ENCODE measurements at regions not wholly inside any gene's neighbourhood (a gene's known extent, or its start where the extent isn't known, plus 50 kb on each side); places are given as distances from the start of the nearest gene placed in this dataset.

DNA sequence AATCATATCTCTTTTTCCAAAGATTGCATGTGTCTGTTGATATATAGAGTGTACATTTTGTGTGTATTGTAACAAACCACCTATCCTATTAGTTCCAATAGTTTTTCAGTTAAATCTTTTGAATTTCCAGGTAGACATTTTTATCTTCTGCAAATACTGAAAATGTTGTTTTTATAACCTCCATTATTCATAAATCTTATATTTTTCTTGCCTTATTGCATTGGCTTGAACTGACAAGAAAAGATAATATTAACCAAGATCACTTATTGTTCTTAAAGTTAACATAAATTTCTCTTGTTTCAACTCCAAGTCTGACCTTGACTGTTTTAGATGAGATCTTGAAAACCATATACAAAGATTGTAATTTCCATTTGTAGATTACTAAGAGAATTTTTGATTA is 251.6 kb downstream of the IRX2 start:
- no peak for DNase-seq
- no peaks in the 10 kb centered on the region for H3K27me3 ChIP-seq
- intact Hi-C loops (cut with DNase I; ENCODE audit: low total_unique reads), result no loop called here
- no peak overlapping the region for H3K4me3 ChIP-seq
- H3K4me1 ChIP-seq, result no peaks in the 10 kb centered on the region
- no peak overlapping the region for H3K27ac ChIP-seq
- peaks cover 0 to 6% (median 0%) of the 10 kb centered on the region in 3 donors for H3K9me3 ChIP-seq
- TF ChIP-seq, protein P1, sequence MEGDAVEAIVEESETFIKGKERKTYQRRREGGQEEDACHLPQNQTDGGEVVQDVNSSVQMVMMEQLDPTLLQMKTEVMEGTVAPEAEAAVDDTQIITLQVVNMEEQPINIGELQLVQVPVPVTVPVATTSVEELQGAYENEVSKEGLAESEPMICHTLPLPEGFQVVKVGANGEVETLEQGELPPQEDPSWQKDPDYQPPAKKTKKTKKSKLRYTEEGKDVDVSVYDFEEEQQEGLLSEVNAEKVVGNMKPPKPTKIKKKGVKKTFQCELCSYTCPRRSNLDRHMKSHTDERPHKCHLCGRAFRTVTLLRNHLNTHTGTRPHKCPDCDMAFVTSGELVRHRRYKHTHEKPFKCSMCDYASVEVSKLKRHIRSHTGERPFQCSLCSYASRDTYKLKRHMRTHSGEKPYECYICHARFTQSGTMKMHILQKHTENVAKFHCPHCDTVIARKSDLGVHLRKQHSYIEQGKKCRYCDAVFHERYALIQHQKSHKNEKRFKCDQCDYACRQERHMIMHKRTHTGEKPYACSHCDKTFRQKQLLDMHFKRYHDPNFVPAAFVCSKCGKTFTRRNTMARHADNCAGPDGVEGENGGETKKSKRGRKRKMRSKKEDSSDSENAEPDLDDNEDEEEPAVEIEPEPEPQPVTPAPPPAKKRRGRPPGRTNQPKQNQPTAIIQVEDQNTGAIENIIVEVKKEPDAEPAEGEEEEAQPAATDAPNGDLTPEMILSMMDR (IDR thresholded peaks at IDR 0.05), result no peak
- no peaks in the 10 kb centered on the region for H3K36me3 ChIP-seq

DNA sequence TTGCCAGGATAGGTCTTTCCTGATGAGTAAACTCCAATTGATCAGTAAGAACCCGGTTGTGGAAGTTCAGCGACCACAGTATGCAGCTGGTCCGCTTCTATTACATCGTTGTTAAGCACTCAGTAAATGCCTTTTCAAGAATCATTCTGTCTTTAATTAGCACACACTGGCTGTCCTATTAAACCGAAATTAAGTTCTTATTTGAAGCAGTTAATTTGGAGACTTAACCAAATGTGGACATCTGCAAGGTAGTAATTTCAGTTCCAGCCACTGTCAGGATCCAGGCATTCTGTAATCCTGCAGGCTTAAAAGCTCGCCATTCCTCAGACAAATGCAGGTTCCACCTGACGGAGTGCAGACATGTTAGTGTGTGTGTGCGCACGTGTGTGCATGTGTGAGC is 254.6 kb downstream of the IRX2 start:
- no peaks in the 10 kb centered on the region for H3K36me3 ChIP-seq
- H3K4me3 ChIP-seq, result no peak overlapping the region
- no peak overlapping the region for H3K27ac ChIP-seq
- TF ChIP-seq, protein P1 (IDR thresholded peaks at IDR 0.05), result no peak
- no peaks in the 10 kb centered on the region for H3K9me3 ChIP-seq
- H3K27me3 ChIP-seq, result no peaks in the 10 kb centered on the region
- no peak for DNase-seq
- intact Hi-C loops (cut with DNase I; ENCODE audit: low total_unique reads), result no loop called here
- no peaks in the 10 kb centered on the region for H3K4me1 ChIP-seq

DNA sequence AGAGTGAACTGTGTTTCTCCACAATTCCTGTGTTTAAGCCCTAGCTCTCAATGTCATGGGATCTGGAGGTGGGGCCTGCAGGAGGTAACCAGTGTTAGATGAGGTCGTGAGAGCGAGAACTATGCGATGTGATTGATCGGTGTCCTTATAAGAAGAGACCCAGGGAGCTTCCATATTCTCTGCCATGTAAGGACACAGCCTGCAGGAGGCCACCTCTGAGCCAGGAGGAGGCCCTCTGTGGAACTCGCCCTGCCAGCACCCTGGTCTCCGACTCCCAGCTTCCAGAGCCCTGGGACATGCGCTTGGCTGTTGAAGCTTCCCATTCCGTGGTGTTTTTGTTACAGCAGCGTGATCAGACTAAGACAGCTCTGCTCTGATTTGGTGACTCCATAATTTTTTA is 255.4 kb downstream of the IRX2 start:
- TF ChIP-seq, protein P1 (IDR thresholded peaks at IDR 0.05), result no peak
- Histone ChIP-seq H3K9me3 (no peaks in the 10 kb centered on the region), H3K4me1 (no peaks in the 10 kb centered on the region), H3K36me3 (no peaks in the 10 kb centered on the region), H3K4me3 (no peak overlapping the region), H3K27ac (no peak overlapping the region), H3K27me3 (no peaks in the 10 kb centered on the region)
- intact Hi-C loops (cut with DNase I; ENCODE audit: low total_unique reads), result no loop called here
- DNase-seq, result no peak

DNA sequence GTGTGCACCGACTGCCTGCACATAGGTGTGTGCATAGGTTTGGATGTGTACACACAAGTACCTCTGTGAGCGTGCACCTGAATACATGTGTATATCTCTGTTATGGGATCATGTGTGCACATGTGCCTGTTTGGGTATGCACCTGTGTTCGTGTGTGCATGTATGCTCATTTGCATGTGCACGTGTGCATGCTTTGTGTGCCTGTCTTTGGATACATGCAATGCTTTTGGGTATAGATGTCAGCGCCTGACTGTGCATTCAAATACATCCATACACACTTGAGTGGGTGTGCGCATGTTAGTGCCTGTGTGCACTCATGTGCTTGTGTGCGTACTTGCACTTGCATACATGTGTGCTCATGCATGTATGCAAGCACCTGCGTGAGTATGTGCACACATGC is 258.1 kb downstream of the IRX2 start:
- DNase-seq, result no peak
- Histone ChIP-seq H3K36me3 (no peaks in the 10 kb centered on the region), H3K27me3 (no peaks in the 10 kb centered on the region), H3K4me3 (no peak overlapping the region), H3K9me3 (no peaks in the 10 kb centered on the region), H3K27ac (no peak overlapping the region), H3K4me1 (no peaks in the 10 kb centered on the region)
- intact Hi-C loops (cut with DNase I; ENCODE audit: low total_unique reads), result no loop called here
- TF ChIP-seq, protein P1 (IDR thresholded peaks at IDR 0.05), result no peak

DNA sequence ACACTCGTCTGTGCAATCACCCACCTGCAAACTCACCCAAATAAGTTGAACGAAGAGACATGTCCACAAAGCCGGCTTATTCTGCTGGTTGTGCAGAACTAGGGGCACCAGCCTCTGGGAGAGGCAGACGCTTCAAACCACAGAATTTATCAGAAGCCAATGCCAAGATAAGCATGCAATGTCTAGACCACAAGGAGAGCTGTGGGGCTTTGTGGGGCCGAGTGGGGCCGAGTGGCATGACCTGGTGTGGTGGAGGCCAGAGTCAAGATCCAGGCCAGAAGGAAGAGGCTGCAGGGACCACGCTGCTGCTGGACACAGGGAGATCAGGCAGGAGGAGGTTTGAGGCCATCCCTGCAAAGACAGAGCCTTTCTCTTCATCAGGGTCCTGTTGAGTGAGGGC is 259.0 kb downstream of the IRX2 start:
- DNase-seq, result no peak
- intact Hi-C loops (cut with DNase I; ENCODE audit: low total_unique reads), result no loop called here
- Histone ChIP-seq H3K27ac (no peak overlapping the region), H3K27me3 (no peaks in the 10 kb centered on the region), H3K4me3 (no peak overlapping the region), H3K4me1 (no peaks in the 10 kb centered on the region), H3K9me3 (no peaks in the 10 kb centered on the region), H3K36me3 (no peaks in the 10 kb centered on the region)
- TF ChIP-seq, protein P1 (IDR thresholded peaks at IDR 0.05), result no peak

DNA sequence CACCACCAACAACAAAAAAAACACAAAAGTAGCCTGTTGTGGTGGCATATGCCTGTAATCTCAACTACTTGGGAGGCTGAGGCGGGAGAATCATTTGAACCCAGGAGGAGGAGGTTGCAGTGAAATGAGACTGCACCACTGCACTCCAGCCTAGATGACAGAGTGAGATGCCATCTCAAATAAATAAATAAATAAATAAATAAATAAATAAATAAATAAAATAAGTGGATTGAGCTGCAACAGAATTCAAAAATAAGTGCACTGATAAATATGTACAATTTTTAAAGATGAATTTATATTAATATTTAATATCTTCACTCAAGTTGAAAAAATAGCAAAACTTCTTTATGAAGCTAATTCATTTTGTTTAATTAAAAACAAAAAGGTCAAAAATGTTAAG is 259.6 kb downstream of the IRX2 start:
- Histone ChIP-seq H3K27ac (no peak overlapping the region), H3K9me3 (no peaks in the 10 kb centered on the region), H3K27me3 (no peaks in the 10 kb centered on the region), H3K4me3 (no peak overlapping the region), H3K4me1 (no peaks in the 10 kb centered on the region), H3K36me3 (no peaks in the 10 kb centered on the region)
- TF ChIP-seq, protein P1 (IDR thresholded peaks at IDR 0.05), result no peak
- no peak for DNase-seq
- intact Hi-C loops (cut with DNase I; ENCODE audit: low total_unique reads), result no loop called here

Data from tibial artery (tissue), 4 donors.